Endometrium (tissue), 2 donors: ENCODE measurements at regions not wholly inside any gene's neighbourhood (a gene's known extent, or its start where the extent isn't known, plus 50 kb on each side); places are given as distances from the start of the nearest gene placed in this dataset.
"Not testable (repeated sequence)": the region's sequence is repeated elsewhere in the genome, so short reads cannot be mapped to it uniquely, and the experiment has no call there.

ENCODE experiments used
- FAIRE-seq: peaks from 2 replicates; lab custom pipeline; 2012; peaks lifted over from hg19 to GRCh38; lab: Jason Lieb, UNC
- donor health status: control.
- donor health status: control.

DNA sequence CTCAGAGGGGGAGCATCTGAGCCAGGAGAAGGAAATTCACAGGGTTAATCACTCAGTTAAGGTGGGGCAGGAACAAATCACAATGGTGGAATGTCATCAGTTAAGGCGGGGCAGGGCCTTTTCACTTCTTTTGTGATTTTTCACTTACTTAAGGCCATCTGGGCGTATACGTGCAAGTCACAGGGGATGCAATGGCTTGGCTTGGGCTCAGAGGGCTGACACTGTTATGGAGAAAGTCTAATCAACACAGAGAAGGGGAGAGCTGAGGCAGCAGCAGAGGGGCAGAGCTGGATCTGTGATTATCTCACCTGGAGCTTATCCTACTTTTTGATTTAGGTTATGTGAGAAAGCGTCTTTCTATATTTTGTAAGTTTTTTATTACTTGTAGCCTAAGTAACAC is 350.1 kb downstream of the NSUN3 start:
- FAIRE-seq = not testable (repeated sequence)

GRCh38 chr3:94413336-94414108 is 350.7 kb downstream of the NSUN3 start:
- no peak for FAIRE-seq

DNA sequence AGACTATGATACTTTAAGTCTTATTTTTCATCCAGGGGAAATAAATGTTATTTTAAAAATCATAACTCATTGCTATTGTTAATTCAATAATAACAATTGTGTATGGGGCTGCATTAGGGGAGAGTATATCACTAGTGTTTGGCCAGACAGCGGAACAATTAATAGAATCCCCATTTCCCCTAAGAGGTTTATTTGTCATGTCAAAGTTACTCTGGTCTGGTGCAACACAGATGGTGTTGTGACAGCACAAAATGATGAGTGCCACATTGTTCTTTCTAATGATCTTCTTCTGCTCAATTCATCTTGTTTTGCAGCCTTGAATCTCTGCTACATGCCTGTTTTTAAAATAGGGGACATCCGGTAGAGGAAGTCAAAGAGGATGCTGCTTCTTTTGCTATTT is 351.6 kb downstream of the NSUN3 start:
- no peak for FAIRE-seq

DNA sequence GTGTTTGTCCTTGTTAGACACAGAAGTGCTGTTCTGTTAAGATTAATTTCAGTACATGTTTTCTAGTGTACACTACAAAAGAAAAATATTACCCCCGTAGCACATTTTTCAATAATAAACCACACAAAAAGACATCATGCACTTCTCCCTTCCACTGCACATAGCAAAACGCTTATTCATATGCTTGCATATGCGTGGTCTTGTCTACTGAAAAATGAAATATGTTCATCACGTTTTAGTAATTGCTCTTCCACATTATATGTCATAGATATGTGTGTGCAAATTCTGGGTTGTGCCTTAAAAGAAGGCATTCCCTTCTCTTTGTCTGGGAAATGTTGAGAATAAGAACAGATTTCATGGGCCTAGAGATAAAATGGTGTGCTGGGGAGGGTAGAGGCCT is 353.9 kb downstream of the NSUN3 start:
- no peak for FAIRE-seq

DNA sequence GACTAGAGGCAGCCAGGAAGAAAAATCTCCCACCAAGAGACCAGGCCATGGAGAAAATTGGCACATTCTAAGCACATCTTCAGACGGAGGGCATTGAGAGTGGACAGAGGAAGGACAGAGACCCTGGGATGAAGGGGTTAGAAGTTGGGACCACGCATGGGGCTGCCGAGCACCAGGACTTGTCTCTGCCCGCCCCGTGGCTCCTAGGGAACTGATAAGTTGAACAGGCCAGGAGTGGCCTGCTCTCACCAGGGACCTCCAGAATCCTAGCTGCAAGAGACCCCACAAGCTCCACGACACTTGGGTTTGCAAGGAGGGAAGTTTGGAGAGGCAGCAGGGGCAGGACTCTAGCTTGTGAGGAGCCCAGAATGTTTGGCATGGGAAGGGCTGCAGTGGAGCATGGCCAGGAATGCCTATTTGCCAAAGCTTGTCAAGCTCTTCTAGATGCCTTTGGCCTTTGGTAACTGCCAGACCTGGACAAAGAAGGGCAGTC is 355.1 kb downstream of the NSUN3 start:
- no peak for FAIRE-seq

GRCh38 chr3:94420931-94421330 is 358.1 kb downstream of the NSUN3 start:
- FAIRE-seq = no peak

DNA sequence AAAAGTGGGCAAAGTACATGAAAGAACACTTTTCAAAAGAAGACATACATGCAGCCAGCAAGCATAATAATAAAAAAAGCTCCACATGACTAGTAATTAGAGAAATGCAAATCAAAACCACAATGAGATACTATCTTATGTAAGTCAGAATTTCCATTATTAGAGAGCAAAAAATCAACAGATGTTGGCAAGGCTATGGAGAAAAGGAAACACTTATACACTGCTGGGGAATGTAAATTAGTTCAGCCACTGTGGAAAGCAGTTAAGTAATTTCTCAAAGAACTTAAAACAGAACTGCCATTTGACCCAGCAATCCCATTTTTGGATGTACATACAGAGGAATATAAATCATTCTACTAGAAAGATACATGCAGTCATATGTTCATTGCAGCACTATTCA is 360.7 kb downstream of the NSUN3 start:
- FAIRE-seq = peak; percentile 46

DNA sequence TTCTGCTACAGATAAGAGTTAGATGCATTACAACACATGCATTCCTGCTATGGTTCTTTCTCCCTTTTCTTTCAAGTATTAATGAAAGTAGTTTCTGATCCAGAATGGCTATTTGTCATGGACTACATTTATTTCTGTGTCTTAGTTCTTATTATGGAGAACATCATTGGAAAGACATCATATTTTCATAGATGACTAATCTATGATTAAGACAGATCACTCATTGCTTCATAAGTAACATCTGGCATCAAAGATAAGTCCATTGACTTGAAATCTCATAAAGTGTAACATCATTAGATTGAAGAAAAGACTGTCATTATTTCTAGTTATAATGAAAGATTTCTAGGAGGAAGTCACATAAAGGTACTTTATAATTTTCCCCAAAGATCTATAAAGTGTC is 366.7 kb downstream of the NSUN3 start:
- no peak for FAIRE-seq

- FAIRE-seq = no peak
Observed at GRCh38 chr3:94431876-94432570, 369.2 kb downstream of the NSUN3 start.

DNA sequence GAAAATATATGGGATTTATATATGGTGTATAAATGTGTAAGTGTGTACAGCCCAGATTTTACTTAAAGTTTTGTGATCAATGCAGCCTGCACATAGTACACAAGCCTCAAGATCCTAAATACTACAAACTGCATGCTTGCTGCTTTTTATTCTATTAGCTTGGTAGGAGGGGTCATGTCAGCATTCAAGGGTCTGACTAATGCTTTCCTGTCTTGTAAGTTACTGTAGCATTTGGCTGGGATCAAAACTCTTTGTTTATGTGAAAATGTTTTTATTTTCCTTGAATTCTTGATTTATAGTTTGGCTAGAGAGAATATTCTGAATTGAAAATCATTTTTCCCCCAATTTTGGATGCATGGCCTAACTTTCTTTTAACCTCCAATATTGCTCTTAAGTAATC is 370.9 kb downstream of the NSUN3 start:
- no peak for FAIRE-seq

DNA sequence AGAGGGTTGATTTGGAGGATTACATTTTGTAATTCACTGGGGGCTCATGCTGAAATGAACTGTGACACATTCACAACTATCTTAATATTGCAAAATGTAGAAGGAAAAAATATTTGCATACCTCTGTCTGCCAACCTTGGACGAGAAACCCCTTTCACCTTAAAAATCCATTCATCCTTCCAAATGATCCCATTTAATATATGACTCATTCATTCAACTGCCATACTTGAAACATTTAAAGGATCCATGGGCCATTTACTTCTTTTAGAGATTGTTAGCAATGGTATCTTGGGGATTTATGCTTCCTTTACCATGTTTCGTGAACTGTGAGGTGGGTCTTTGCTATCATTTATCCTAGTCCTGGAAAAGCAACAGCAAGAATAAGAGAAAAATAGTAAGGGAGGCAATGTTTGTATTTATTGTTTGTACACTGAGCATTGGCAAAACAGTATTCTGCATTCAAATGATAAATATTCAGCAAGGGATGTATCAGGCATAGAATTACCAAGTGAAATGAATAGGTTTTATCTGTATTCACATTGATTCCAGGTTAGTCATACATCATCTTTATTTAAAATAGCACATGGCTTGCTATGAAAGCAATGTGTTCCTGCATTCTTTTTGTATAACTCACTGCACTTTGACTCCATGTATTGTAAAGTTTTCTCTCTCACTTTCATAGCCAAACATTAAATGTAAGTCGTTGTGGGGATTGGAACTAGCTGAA is 378.1 kb downstream of the NSUN3 start:
- FAIRE-seq = no peak

- no peak for FAIRE-seq
Observed at GRCh38 chr3:94441494-94441847, 378.6 kb downstream of the NSUN3 start.

GRCh38 chr3:94453864-94454263 is 391.0 kb downstream of the NSUN3 start:
- no peak for FAIRE-seq

GRCh38 chr3:94459167-94459566 is 396.3 kb downstream of the NSUN3 start:
- no peak for FAIRE-seq

DNA sequence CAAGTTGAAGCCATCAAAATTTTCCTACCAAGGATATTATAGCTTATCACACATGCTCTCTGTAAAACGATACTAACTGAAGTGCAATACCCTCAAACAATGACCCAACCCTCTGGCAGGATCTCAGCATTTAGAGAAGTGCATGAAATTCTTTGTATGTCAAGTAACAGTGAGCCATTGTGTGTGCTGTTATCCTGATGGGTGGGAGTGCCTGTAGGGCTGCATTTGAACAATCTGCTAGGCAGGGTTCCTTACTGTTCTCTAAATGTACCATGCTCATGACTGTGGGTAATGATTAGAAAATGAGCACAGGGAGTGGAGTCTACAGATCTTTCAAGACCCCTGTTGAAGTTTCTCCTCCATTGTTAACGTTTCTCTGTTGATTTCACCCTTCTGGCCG is 398.1 kb downstream of the NSUN3 start:
- FAIRE-seq = no peak

DNA sequence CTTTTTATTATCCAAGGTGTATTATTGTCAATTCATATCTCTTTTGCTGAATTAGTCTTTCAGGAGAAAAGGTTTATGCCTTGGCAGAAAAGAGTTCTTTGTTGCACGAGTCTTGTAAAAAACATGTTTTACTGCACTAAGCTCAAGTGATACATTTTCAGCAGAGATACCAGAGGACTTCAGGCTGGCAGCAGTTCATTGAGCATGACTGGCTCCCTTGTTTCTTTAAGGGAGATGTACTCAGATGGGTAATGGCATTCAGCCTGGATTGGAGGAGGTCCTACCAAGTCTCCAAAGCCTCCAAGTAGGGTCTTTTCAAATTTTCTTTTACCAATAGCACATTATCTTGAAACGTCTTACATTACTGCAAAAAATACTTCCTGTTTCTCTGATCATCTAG is 400.1 kb downstream of the NSUN3 start:
- no peak for FAIRE-seq

GRCh38 chr3:94472511-94472910 is 409.6 kb downstream of the NSUN3 start:
- FAIRE-seq = no peak

GRCh38 chr3:94481226-94481898 is 418.5 kb downstream of the NSUN3 start:
- FAIRE-seq = no peak

DNA sequence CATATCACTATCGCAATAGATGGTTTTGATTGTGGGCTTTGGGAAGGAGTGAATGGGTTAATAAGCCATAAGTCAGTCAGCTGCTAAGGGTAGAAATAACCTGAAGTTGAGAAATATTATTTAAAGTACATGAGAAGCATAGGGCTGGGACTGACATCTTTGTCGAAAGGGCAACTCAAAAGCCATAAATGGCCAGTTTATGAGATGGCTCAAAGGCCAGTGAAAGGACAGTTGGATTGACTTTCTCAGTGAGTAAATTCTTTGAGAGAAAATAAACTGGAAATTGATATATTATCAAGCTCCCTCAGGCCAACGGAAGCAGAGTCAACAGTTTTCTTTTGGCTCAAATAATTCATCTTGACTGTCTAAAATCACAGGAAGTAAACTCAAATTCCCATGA is 419.8 kb downstream of the NSUN3 start:
- FAIRE-seq = no peak

- no peak for FAIRE-seq
Observed at GRCh38 chr3:94483403-94483802, 420.5 kb downstream of the NSUN3 start.

DNA sequence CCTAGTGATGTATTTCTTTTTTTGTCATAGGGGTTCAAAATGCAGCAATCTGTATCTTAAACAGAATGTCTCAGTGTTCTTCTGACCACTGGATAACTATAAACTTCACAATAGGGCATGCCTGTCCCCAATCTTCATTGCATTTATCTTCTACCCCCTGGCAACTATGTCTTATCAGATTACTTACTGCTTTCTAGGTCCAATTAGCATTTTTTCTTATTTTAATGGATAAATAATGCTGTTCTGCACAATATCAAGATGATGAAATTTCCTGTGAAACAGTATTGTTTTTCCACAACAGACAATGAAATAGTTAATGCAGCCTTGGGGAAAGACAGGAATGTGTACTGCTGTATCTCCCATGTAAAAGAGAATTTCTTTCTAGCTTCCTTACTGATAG is 432.1 kb downstream of the NSUN3 start:
- no peak for FAIRE-seq

- no peak for FAIRE-seq
Observed at GRCh38 chr3:94500146-94500545, 437.3 kb downstream of the NSUN3 start.

DNA sequence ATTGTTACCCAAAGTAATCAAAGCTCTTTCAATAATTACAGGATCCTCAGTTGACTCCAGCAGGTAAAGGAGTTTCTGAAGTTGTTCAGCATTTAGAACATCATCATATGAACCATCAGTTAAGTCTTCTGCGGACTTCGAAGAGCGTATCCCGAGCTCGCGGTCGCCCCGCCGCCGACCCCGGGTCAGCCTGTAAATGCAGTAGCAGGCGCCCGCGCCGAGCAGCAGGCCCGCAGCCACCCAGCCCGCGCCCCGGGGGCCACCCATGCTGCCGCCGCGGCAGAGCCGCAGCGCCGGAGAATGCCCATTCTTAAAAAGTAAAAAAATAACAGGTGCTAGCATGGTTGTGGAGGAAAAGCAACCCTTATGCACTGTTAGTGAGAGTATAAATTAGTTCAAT is 444.5 kb downstream of the NSUN3 start:
- not testable (repeated sequence) for FAIRE-seq
